Activated naive CD4-positive, alpha-beta T cell treated with anti-CD3 and anti-CD28 coated beads, Interleukin-2, amount 10 ng/mL, durations not matched to agents 7 days and 5 days (primary cell): ENCODE measurements at regions not wholly inside any gene's neighbourhood (a gene's known extent, or its start where the extent isn't known, plus 50 kb on each side); places are given as distances from the start of the nearest gene placed in this dataset.

Experiments used
- CTCF ChIA-PET: fragments of 350-600 bp; sonication (Branson Sonifier 250); formaldehyde crosslinking; loops from one replicate; lab custom pipeline; 2021; ENCODE audit warnings: antibody characterized with exemption; lab: Charles Lee
- DNase-seq: peaks from one replicate; pipeline ENCODE4 v3.0.0-alpha.2; 2020
- H3K27ac Mint-ChIP-seq: one replicate; pipeline ENCODE4 v1.8.0; 2021; ENCODE audit warnings: mild to moderate bottlenecking, moderate library complexity, mixed read lengths
- H3K27me3 Mint-ChIP-seq: one replicate; pipeline ENCODE4 v1.8.0; 2021; ENCODE audit warnings: mild to moderate bottlenecking, mixed read lengths
- H3K36me3 Mint-ChIP-seq: one replicate; pipeline ENCODE4 v1.8.0; 2021; ENCODE audit warnings: mixed read lengths
- H3K4me1 Mint-ChIP-seq: one replicate; pipeline ENCODE4 v1.8.0; 2021; ENCODE audit warnings: mixed read lengths
- H3K4me3 Mint-ChIP-seq: one replicate; pipeline ENCODE4 v1.8.0; 2021; ENCODE audit warnings: mild to moderate bottlenecking, moderate library complexity, mixed read lengths
- H3K9me3 Mint-ChIP-seq: one replicate; pipeline ENCODE4 v1.8.0; 2021; ENCODE audit warnings: mixed read lengths

DNA sequence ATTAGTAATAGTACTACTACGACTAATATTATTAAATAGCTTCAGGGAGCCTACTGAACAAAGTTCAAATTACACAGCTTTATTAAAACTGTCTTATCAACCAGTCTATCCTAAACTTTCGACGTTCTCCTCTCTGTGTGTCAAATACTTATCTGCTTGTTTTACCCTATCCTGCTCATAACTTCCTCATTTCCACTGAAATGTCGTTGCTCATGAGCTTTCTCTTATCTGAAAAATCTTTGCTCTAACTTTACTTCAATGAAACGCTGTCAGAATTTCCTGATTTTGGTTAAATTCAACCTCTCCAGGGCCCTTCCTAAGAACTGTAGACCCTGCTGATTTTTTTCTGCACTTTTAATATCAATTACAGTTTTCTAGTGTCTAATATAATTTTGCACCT lies 1431.0 kb upstream of the WWC1 start:
- no peaks in the 10 kb centered on the region for H3K36me3 Mint-ChIP-seq
- no peaks in the 10 kb centered on the region for H3K27me3 Mint-ChIP-seq
- no peaks in the 10 kb centered on the region for H3K4me1 Mint-ChIP-seq
- H3K27ac Mint-ChIP-seq: no peak overlapping the region
- no peak for DNase-seq
- H3K4me3 Mint-ChIP-seq: no peak overlapping the region
- peaks cover 9% of the 10 kb centered on the region for H3K9me3 Mint-ChIP-seq
- CTCF ChIA-PET: no interaction called here

DNA sequence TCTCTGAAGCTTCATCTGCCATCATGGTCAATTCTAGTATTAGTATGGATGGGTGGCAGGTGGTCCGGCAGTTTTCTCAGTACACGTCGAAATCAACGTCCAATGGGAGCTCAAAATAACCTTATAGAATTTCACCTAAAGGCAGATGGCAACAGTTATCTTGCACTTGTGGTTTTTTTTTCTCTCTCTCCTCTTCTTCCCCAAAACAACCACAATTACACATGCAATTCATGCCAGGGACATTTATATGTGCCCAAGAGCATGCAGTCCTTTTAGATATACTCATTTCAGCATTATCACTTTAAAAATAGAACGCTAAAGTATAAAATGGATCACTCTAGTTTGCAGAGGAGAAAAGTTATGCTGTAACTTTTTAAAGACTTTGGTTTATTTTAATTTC lies 1428.9 kb upstream of the WWC1 start:
- Mint-ChIP-seq H3K27me3 (no peaks in the 10 kb centered on the region), H3K9me3 (peaks cover 9% of the 10 kb centered on the region), H3K4me3 (no peak overlapping the region), H3K4me1 (no peaks in the 10 kb centered on the region), H3K36me3 (no peaks in the 10 kb centered on the region), H3K27ac (no peak overlapping the region)
- DNase-seq: no peak
- CTCF ChIA-PET: no interaction called here

DNA sequence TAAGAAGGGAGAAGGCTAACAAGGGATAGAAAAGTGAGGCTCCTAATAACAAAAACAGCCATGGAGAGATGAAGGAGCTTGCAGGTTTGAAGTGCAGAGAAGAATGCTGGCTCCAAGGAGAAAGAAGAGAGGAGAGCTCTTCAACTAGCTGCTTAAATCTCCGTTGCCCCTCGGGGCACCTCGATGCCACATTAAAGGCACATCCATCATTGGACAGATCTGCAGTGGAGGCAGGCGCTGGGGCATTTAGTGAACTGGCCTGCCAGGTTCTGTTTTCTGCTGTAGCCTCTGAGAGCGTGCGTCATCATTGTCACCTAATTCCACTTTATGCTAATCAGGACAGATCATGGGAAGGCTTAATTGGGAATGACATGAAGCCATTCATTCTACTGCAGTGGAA lies 1426.2 kb upstream of the WWC1 start:
- Mint-ChIP-seq H3K4me3 (no peak overlapping the region), H3K27me3 (no peaks in the 10 kb centered on the region), H3K27ac (no peak overlapping the region), H3K36me3 (no peaks in the 10 kb centered on the region), H3K4me1 (no peaks in the 10 kb centered on the region), H3K9me3 (peaks cover 10% of the 10 kb centered on the region)
- DNase-seq: no peak
- CTCF ChIA-PET: no interaction called here

DNA sequence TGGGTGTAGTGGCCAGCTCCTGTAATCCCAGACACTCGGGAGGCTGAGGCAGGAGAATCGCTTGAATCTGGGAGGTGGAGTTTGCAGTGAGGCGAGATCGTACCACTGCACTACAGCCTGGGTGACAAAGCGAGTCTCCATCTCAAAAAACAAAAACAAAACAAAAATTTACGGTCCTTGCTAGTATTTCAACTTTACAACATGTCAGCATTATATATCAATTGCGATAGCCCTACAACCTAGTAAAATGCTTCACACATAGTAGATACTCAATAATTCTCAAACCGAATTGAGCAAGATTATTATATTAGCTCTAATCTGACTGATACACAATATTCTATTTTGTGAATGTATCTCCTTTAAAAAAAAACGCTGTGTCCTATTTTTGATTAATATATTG lies 1411.0 kb upstream of the WWC1 start:
- no peak overlapping the region for H3K27ac Mint-ChIP-seq
- H3K27me3 Mint-ChIP-seq: no peaks in the 10 kb centered on the region
- H3K4me1 Mint-ChIP-seq: no peaks in the 10 kb centered on the region
- peaks cover 14% of the 10 kb centered on the region for H3K9me3 Mint-ChIP-seq
- CTCF ChIA-PET: no interaction called here
- H3K4me3 Mint-ChIP-seq: no peak overlapping the region
- H3K36me3 Mint-ChIP-seq: no peaks in the 10 kb centered on the region
- no peak for DNase-seq

DNA sequence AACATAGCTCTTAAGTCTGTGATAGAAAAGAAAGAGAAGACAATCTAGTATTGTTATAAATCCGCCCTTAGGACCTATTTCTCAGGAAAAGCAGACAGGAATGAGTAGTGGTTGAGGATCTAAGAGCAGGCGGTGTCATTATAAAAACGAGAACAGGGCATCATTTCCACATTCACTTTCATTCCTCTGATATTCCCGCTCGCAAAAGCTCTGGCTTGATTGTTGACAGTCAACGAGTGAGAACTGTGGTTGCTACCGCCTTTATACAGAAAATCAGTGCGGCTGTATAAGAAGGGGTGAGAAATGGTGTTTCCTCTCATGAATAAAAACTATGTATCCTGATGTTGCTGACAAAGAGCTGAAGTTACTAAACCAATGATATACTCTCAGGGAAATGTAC lies 1409.6 kb upstream of the WWC1 start:
- Mint-ChIP-seq H3K27me3 (no peaks in the 10 kb centered on the region), H3K27ac (no peak overlapping the region), H3K36me3 (no peaks in the 10 kb centered on the region), H3K4me1 (no peaks in the 10 kb centered on the region), H3K9me3 (peaks cover 17% of the 10 kb centered on the region), H3K4me3 (no peak overlapping the region)
- CTCF ChIA-PET: no interaction called here
- no peak for DNase-seq

DNA sequence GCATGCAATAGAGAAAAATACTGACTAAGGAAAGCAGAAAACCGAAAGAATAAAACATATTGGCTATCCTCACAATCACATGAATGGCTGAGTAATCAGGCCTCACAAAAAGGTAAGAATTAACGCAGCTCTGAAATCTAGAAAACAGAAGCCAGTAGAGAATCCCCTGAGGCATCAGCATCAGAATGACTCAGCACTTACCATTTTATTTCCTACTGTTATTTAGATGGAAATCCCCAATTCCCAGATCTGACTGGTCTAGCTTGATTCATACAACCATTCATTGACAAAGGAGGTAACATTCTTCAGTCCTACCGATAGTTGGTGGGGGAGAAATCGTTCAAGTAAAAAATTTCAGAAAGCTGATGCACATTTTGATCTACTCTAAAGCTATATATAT lies 1408.4 kb upstream of the WWC1 start:
- CTCF ChIA-PET: no interaction called here
- Mint-ChIP-seq H3K27ac (no peak overlapping the region), H3K36me3 (no peaks in the 10 kb centered on the region), H3K4me3 (no peak overlapping the region), H3K27me3 (no peaks in the 10 kb centered on the region), H3K9me3 (peaks cover 17% of the 10 kb centered on the region), H3K4me1 (no peaks in the 10 kb centered on the region)
- no peak for DNase-seq

DNA sequence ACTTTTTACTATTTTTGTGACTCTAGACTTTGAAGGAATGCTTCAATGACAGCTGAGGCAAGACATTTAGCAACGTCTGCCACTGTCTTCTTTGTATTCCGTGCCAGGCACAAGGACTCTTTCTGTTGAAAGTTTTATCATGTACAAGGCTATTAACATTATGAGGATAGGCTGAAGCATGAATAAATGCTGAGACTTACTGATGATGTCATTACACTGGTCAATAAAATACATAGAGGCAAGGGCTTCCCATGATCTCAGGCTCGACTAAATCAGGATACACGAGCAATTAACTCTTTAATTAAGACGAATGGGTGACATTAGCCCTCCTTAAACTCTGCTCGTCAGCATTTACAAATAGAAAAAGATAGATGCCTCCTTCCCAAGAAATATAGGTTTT lies 1393.3 kb upstream of the WWC1 start:
- Mint-ChIP-seq H3K9me3 (peaks cover 4% of the 10 kb centered on the region), H3K27me3 (no peaks in the 10 kb centered on the region), H3K4me3 (no peak overlapping the region), H3K36me3 (no peaks in the 10 kb centered on the region), H3K27ac (no peak overlapping the region), H3K4me1 (no peaks in the 10 kb centered on the region)
- DNase-seq: no peak
- CTCF ChIA-PET: no interaction called here

DNA sequence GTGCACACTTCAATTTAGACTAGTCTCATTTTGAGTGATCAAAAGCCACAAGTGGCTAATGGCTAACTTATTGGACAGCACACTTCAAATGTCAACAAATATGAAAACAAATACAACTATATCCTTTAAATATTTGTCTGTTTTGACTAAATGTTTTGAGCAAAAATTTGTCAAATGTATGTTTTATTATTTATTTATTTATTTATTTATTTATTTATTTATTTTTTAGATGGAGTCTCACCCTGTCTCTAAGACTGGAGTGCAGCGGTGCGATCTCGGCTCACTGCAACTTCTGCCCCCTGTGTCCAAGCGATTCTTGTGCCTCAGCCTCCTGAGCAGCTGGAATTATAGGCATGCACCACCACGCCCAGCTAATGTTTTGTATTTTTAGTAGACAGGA lies 1392.1 kb upstream of the WWC1 start:
- Mint-ChIP-seq H3K36me3 (no peaks in the 10 kb centered on the region), H3K27me3 (no peaks in the 10 kb centered on the region), H3K4me1 (no peaks in the 10 kb centered on the region), H3K27ac (no peak overlapping the region), H3K4me3 (no peak overlapping the region), H3K9me3 (peaks cover 5% of the 10 kb centered on the region)
- no peak for DNase-seq
- CTCF ChIA-PET: no interaction called here

DNA sequence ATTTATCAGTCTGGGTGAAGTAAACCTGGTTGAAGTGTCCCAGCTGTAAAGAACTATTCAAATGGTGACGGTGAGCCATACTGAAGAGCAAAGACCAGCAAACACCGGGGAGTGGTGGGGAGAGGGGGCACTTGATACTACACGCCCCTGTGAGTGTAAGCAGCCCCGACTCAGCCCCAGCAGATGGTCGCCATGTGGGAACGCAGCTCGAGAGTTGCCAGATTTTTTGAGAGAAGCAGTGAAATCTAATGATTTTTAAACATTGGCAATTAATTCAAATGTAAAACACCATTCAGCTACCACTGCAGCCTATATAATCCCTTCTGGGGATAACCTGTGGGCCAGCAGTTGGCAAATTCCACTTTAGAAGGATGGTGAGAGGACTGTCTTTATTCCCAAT lies 1386.9 kb upstream of the WWC1 start:
- no peaks in the 10 kb centered on the region for H3K27me3 Mint-ChIP-seq
- CTCF ChIA-PET: no interaction called here
- H3K9me3 Mint-ChIP-seq: peaks cover 7% of the 10 kb centered on the region
- H3K36me3 Mint-ChIP-seq: no peaks in the 10 kb centered on the region
- no peak overlapping the region for H3K4me3 Mint-ChIP-seq
- no peak overlapping the region for H3K27ac Mint-ChIP-seq
- H3K4me1 Mint-ChIP-seq: no peaks in the 10 kb centered on the region
- no peak for DNase-seq

DNA sequence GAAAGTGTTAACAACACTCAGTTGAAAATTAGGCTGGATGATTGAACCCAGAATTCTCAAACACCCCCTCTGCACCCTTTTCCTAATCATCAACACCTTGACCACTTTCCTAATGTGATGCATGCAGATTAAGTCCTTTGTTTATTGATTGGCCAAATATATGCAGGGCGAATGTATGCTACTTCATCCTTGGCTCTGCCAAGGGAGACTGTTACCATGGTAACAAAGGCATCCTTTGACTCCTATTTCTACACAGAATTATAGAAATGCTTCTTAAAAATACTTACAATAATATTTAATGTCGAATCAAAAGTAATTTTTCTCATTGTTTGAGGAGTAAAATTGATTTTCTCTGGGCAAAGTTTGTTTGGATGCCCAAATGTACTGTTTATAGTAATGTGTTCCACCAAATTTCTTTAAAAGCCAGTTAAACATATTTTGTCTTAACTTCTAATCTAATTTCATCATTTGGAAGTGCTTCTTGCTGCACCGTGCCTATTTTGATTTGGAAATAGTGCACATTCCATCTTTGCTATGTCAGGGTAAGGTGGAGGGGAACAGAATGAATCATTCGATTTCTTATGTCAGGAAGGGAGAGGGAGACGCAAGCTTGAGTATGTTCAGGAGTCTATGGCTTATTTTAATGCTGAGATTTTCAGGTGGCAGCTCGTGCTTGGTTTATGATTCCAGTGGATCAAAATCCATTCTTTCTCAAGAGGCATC lies 1384.3 kb upstream of the WWC1 start:
- CTCF ChIA-PET: no interaction called here

DNA sequence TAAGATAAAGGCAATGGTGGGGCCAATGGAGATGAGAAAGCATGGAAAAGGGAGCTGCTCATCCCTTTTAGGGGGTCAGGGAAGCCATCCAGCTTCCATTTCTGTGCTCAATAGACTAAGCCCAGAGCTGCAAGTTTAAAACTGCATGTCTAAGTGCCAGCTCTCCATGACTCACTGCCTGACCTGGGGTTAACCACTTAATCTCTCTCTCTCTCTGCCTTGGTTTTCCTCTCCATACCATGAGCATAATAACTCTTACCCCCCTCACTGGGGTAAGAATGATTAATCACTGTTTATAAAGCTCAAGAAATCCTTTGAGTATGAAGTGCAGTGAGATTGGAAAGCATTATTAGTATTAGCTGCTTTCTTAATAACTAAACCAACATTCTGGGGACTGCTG lies 1382.4 kb upstream of the WWC1 start:
- Mint-ChIP-seq H3K36me3 (no peaks in the 10 kb centered on the region), H3K27me3 (no peaks in the 10 kb centered on the region), H3K4me1 (no peaks in the 10 kb centered on the region), H3K4me3 (no peak overlapping the region), H3K9me3 (peaks cover 7% of the 10 kb centered on the region), H3K27ac (no peak overlapping the region)
- CTCF ChIA-PET: no interaction called here
- DNase-seq: no peak

More for the DNA sequence above, 1384.3 kb upstream of the WWC1 start:
- DNase-seq: no peak
- H3K27ac Mint-ChIP-seq: no peak overlapping the region
- H3K27me3 Mint-ChIP-seq: no peaks in the 10 kb centered on the region
- no peak overlapping the region for H3K4me3 Mint-ChIP-seq
- H3K4me1 Mint-ChIP-seq: no peaks in the 10 kb centered on the region
- no peaks in the 10 kb centered on the region for H3K36me3 Mint-ChIP-seq
- peaks cover 7% of the 10 kb centered on the region for H3K9me3 Mint-ChIP-seq

DNA sequence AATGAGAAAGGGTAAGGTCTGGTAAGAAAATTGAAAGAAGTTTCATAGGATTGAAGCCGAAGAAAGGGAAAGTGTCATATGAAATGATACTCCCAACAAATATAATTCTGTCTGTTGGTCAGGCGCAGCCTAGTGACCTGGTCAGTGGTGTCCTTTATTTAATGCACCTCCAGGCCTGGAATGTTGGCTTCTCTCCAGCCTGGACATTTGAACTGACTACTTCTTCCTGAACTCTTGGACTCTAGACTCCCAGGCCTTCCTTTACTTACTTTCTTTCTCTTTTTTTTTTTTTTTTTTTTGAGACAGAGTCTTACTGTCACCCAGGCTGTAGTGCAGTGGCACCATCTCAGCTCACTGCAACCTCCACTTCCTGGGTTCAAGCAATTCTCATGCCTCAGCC lies 1381.5 kb upstream of the WWC1 start:
- Mint-ChIP-seq H3K27me3 (no peaks in the 10 kb centered on the region), H3K36me3 (no peaks in the 10 kb centered on the region), H3K4me3 (no peak overlapping the region), H3K4me1 (no peaks in the 10 kb centered on the region), H3K9me3 (peaks cover 5% of the 10 kb centered on the region), H3K27ac (no peak overlapping the region)
- no peak for DNase-seq
- CTCF ChIA-PET: no interaction called here

DNA sequence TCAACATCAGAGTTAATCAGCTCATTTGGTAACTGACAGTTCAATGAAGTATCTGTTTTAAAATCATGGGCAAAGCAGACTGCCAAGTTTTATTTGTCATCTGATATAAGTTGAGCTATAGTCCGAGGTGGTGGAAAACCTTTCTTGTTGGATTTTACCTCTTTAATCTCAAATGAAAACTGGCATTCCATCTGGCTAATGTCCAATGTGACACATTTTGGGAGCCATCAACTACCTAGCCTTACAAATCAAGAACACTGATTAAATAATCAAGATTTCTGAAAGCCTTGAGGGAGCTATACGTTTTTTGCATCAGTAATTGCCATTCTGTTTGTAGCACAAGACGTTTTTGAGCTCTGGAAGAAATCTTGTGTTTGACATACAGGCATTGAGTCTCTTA lies 1380.5 kb upstream of the WWC1 start:
- H3K36me3 Mint-ChIP-seq: no peaks in the 10 kb centered on the region
- H3K9me3 Mint-ChIP-seq: peaks cover 3% of the 10 kb centered on the region
- no peaks in the 10 kb centered on the region for H3K4me1 Mint-ChIP-seq
- no peak overlapping the region for H3K4me3 Mint-ChIP-seq
- H3K27ac Mint-ChIP-seq: no peak overlapping the region
- CTCF ChIA-PET: no interaction called here
- H3K27me3 Mint-ChIP-seq: no peaks in the 10 kb centered on the region
- no peak for DNase-seq

DNA sequence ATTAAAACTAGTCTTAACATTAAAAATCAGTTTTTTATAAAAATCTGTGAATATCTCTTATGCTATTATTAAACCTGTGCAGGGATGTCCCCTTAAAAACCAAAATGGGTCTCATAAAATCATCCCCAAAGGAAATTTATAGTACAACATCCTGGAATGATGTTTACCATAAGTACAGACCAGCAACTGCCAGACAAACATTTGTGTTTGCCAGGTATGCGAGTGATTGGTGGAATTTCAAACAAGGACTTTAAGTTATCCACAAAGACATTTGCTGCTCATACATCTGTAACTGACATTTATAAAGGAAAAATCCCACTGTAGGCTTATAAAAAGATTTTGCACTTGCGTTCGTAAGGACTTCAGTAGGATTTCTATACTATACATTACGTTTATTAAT lies 1375.4 kb upstream of the WWC1 start:
- CTCF ChIA-PET: no interaction called here
- H3K4me1 Mint-ChIP-seq: no peaks in the 10 kb centered on the region
- H3K27me3 Mint-ChIP-seq: no peaks in the 10 kb centered on the region
- no peaks in the 10 kb centered on the region for H3K36me3 Mint-ChIP-seq
- no peak for DNase-seq
- H3K4me3 Mint-ChIP-seq: no peak overlapping the region
- peaks cover 7% of the 10 kb centered on the region for H3K9me3 Mint-ChIP-seq
- no peak overlapping the region for H3K27ac Mint-ChIP-seq

DNA sequence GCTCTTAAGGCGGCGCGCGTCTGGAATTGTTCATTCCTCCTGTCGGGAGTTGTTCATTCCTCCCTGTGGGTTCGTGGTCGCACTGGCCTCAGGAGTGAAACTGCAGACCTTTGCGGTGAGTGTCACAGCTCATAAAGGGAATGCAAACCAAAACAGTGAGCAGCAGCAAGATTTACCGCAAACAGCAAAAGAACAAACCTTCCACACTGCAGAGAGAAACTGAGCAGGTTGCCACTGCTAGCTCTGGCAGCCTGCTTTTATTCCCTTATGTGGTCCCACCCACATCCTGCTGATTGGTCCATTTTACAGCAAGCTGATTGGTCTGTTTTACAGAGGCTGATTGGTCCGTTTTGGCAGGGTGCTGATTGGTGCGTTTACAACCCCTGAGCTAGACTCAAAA lies 1365.3 kb upstream of the WWC1 start:
- DNase-seq: no peak
- no peak overlapping the region for H3K4me3 Mint-ChIP-seq
- H3K4me1 Mint-ChIP-seq: no peaks in the 10 kb centered on the region
- H3K27ac Mint-ChIP-seq: no peak overlapping the region
- H3K9me3 Mint-ChIP-seq: peaks cover 20% of the 10 kb centered on the region
- CTCF ChIA-PET: no interaction called here
- H3K36me3 Mint-ChIP-seq: no peaks in the 10 kb centered on the region
- no peaks in the 10 kb centered on the region for H3K27me3 Mint-ChIP-seq
